ENCODE measurements at regions not wholly inside any gene's neighbourhood (a gene's known extent, or its start where the extent isn't known, plus 50 kb on each side); places are given as distances from the start of the nearest gene placed in this dataset.

DNA sequence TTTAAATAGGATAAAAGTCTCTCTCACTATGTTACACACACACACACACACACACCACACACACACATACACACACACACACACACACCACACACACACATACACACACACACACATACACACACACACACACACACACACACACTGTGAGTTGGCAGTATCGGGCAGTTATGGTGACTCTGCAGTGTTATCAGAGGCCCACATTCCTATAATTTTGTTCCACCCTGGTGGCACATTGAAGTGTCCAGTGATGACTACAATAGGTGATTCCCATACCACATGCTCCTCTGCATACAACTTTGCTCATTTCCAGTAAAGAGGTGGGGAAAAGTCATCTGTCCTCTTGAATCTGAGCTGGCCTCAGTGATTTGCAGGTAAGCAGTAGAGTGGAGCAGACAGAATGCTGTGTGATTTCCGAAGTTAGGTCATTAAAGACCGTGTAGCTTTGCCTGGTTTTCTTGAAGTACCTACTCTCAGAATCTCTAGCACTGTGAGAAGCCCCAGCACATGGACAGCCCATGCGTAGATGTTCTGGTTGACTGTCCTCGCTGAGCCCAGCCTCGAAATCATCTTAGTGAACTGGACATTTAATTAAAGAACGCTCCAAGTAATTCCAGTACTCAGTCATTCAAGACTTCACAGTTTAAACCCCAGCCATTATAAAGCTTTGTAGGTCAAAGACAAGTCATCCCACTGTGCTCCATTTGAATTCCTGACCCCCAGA, 836.6 kb upstream of the SOX9 start:
- no peaks in the 10 kb centered on the region for H3K36me3 ChIP-seq (ENCODE audit: insufficient read depth, low read length)
- TF ChIP-seq FOXP2 (optimal IDR thresholded peaks at IDR 0.05; ENCODE audit: control extremely low read depth, extremely low read length, insufficient read depth) (no peak), POLR2AphosphoS5 (IDR thresholded peaks at IDR 0.05; ENCODE audit: borderline replicate concordance, low read depth, low read length) (no peak), EZH2 (IDR thresholded peaks at IDR 0.05) (no peak)
- no peak overlapping the region for H3K4me3 ChIP-seq
- DNase-seq (ENCODE audit: low read depth, low spot score), result no peak
- H3K9ac ChIP-seq (ENCODE audit: insufficient read length), result no peak overlapping the region
- H3K9me3 ChIP-seq (ENCODE audit: low read depth, low read length), result no peaks in the 10 kb centered on the region
- no peak overlapping the region for H3K27ac ChIP-seq

DNA sequence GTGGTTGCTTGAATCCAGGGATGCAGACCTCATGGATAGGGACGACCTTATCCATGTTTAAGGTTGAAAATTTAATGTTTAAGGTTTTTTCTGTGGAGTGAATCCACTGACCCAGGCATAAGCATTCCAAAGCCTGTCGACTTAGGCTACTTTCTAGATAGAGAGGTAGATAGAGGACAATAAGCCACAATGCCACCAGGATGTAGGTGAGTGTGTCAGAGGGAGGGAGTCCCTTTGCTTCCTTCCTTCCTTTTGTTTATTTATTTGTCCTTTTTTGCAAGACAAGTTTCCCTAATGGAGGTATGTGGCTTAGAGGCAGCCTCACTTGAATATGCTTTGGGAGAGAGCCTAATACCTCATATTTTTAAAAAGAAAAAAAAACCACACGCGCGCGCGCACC, 834.2 kb upstream of the SOX9 start:
- TF ChIP-seq POLR2AphosphoS5 (IDR thresholded peaks at IDR 0.05; ENCODE audit: borderline replicate concordance, low read depth, low read length), result no peak
- TF ChIP-seq FOXP2 (optimal IDR thresholded peaks at IDR 0.05; ENCODE audit: control extremely low read depth, extremely low read length, insufficient read depth), result no peak
- TF ChIP-seq EZH2 (IDR thresholded peaks at IDR 0.05), result no peak
- Histone ChIP-seq H3K36me3 (ENCODE audit: insufficient read depth, low read length) (no peaks in the 10 kb centered on the region), H3K9ac (ENCODE audit: insufficient read length) (no peak overlapping the region), H3K9me3 (ENCODE audit: low read depth, low read length) (no peaks in the 10 kb centered on the region), H3K27ac (no peak overlapping the region), H3K4me3 (no peak overlapping the region)
- no peak for DNase-seq (ENCODE audit: low read depth, low spot score)

DNA sequence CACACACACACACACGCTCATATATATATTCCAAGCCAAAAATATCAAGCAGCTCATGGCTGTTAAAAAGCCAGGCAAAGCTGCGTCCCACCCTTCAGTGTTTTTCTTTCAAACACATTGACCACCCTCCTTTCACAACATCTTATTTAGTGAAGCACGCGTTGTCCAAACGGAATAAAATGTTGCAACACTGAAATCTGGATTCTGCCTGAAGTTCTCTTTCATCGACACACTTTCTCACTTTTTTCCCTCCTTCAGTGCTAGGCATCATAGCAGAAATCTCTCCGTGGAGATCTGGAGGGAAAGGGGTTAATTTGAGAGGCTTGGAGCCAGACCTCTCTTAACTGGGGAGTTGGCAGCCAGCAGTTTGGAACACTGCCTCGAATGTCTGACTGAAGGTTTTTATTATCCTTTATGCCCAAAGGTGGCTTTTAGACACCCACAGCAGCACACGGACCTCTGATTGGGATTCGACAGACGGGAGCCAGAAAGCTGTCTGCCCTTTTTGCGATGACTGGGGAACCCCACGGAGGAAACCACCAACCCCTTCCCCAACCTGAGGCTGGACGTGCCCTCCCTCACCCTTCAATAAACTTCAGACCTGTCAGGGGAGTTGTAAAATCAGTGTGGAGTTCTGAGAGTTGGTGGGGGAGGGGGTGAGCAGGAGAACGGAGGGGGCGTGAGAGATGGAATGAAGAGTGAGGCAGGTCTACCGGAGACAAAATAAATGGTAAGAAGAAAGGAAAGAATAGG, 833.6 kb upstream of the SOX9 start:
- TF ChIP-seq FOXP2 (optimal IDR thresholded peaks at IDR 0.05; ENCODE audit: control extremely low read depth, extremely low read length, insufficient read depth), result no peak
- no peak for TF ChIP-seq POLR2AphosphoS5 (IDR thresholded peaks at IDR 0.05; ENCODE audit: borderline replicate concordance, low read depth, low read length)
- TF ChIP-seq EZH2 (IDR thresholded peaks at IDR 0.05), result no peak
- Histone ChIP-seq H3K36me3 (ENCODE audit: insufficient read depth, low read length) (no peaks in the 10 kb centered on the region), H3K9me3 (ENCODE audit: low read depth, low read length) (no peaks in the 10 kb centered on the region), H3K4me3 (no peak overlapping the region), H3K27ac (no peak overlapping the region), H3K9ac (ENCODE audit: insufficient read length) (no peak overlapping the region)
- no peak for DNase-seq (ENCODE audit: low read depth, low spot score)

DNA sequence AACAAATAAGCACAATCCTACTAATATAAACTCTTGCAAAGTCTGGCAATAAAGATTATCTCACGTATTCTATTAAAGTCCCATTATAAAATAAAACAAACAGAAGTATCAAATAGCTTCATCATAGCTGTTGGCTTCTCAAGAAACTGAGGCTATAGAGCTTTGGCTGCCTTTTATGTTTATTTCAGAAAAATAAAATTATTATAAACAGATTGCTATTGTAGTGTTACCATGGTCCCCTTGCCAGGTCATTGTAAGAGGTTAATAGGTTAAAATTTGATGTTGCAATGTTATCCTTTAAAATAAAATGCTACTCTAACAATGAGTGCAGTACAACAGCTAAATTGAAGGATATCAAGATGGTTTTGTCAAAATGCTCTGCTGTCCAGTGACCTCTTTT, 828.8 kb upstream of the SOX9 start:
- no peak for TF ChIP-seq POLR2AphosphoS5 (IDR thresholded peaks at IDR 0.05; ENCODE audit: borderline replicate concordance, low read depth, low read length)
- no peak for TF ChIP-seq FOXP2 (optimal IDR thresholded peaks at IDR 0.05; ENCODE audit: control extremely low read depth, extremely low read length, insufficient read depth)
- no peak for TF ChIP-seq EZH2 (IDR thresholded peaks at IDR 0.05)
- Histone ChIP-seq H3K27ac (no peak overlapping the region), H3K4me3 (no peak overlapping the region), H3K9ac (ENCODE audit: insufficient read length) (no peak overlapping the region), H3K36me3 (ENCODE audit: insufficient read depth, low read length) (no peaks in the 10 kb centered on the region), H3K9me3 (ENCODE audit: low read depth, low read length) (no peaks in the 10 kb centered on the region)
- DNase-seq (ENCODE audit: low read depth, low spot score), result no peak

DNA sequence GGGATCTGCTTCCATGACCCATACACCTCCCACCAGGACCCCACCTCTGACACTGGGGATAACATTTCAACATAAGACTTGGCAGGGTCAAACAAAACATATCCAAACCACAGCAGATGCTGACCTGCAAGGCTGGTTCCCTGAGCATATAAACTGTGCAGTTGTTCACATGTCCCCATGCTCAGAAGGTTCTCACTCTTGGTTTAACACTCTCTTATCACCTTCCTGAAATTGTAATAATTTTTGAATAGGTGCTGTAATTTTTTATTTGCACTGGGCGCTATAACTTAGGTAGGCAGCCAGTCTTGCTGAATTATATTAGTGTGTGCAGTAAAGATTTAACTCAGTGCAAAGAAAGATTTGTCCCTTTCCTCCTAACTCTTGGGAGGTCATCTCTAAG, 824.8 kb upstream of the SOX9 start:
- H3K36me3 ChIP-seq (ENCODE audit: insufficient read depth, low read length), result no peaks in the 10 kb centered on the region
- no peak overlapping the region for H3K27ac ChIP-seq
- no peak overlapping the region for H3K9ac ChIP-seq (ENCODE audit: insufficient read length)
- no peak overlapping the region for H3K4me3 ChIP-seq
- TF ChIP-seq POLR2AphosphoS5 (IDR thresholded peaks at IDR 0.05; ENCODE audit: borderline replicate concordance, low read depth, low read length), result no peak
- no peak for TF ChIP-seq FOXP2 (optimal IDR thresholded peaks at IDR 0.05; ENCODE audit: control extremely low read depth, extremely low read length, insufficient read depth)
- TF ChIP-seq EZH2 (IDR thresholded peaks at IDR 0.05), result no peak
- no peak for DNase-seq (ENCODE audit: low read depth, low spot score)
- no peaks in the 10 kb centered on the region for H3K9me3 ChIP-seq (ENCODE audit: low read depth, low read length)

DNA sequence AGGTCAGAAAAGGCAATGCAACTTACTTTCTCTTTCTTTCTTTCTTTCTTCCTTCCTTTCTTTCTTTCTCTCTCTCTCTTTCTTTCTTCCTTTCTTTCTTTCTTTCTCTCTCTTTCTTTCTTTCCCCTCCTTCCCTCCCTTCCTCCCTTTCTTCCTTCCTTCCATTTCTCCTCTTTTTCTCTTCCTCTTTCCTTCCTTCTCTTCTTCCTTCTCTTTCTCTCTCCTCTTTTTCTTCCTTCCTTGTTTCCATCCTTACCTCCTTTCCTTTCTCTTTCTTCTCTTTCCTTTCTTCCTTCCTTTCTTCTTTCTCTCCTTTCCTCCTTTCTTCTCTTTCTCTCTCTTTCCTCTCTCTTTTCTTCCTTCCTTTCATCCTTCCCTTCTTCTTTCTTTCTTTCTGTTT, 819.8 kb upstream of the SOX9 start:
- no peak for TF ChIP-seq POLR2AphosphoS5 (IDR thresholded peaks at IDR 0.05; ENCODE audit: borderline replicate concordance, low read depth, low read length)
- no peak for TF ChIP-seq FOXP2 (optimal IDR thresholded peaks at IDR 0.05; ENCODE audit: control extremely low read depth, extremely low read length, insufficient read depth)
- no peak for TF ChIP-seq EZH2 (IDR thresholded peaks at IDR 0.05)
- Histone ChIP-seq H3K36me3 (ENCODE audit: insufficient read depth, low read length) (no peaks in the 10 kb centered on the region), H3K9me3 (ENCODE audit: low read depth, low read length) (no peaks in the 10 kb centered on the region), H3K9ac (ENCODE audit: insufficient read length) (no peak overlapping the region), H3K4me3 (no peak overlapping the region), H3K27ac (no peak overlapping the region)
- no peak for DNase-seq (ENCODE audit: low read depth, low spot score)

DNA sequence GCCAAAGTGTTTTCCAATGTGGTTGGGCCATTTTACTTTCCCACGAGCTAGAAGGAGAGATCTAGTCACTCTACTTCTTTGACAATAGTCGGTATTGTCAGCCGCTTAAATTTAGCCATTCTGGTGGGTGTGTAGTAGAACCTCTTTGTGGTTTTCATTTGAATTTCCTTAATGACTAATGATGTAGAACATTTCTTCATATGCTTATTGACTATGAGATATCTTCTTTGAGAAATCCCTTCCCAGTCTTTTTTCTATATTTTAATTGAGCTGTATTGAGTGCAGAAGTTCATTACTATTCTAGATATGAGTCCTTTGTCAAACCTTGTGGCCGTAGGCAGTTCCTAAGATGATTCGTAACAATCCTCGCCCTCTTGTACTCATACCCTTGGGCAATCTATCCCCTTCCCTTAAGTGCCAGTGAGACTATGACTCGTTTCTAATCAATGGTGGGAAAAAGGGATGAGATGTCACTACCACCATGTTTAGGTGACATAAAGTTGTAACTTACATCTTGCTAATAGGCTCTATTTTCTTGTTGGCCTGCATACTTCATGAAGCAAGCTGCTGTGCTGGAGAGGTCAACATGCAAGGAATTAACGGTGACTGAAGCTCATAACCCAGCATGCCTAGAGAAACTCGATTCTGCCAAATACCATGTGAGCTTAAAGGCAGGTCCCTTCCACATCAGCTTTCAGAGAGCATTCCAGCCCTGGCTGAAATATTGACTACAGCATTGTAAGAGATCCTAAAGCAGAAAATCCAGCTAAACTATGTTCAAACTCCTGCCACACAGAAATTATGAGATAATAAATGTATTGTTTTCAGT, 817.9 kb upstream of the SOX9 start:
- H3K9me3 ChIP-seq (ENCODE audit: low read depth, low read length), result no peaks in the 10 kb centered on the region
- no peak overlapping the region for H3K4me3 ChIP-seq
- no peak overlapping the region for H3K9ac ChIP-seq (ENCODE audit: insufficient read length)
- no peak overlapping the region for H3K27ac ChIP-seq
- TF ChIP-seq POLR2AphosphoS5 (IDR thresholded peaks at IDR 0.05; ENCODE audit: borderline replicate concordance, low read depth, low read length), result no peak
- no peak for TF ChIP-seq FOXP2 (optimal IDR thresholded peaks at IDR 0.05; ENCODE audit: control extremely low read depth, extremely low read length, insufficient read depth)
- TF ChIP-seq EZH2 (IDR thresholded peaks at IDR 0.05), result no peak
- H3K36me3 ChIP-seq (ENCODE audit: insufficient read depth, low read length), result no peaks in the 10 kb centered on the region
- DNase-seq (ENCODE audit: low read depth, low spot score), result no peak
